Muscle layer of duodenum (tissue), 2 donors: ENCODE measurements at regions not wholly inside any gene's neighbourhood (a gene's known extent, or its start where the extent isn't known, plus 50 kb on each side); places are given as distances from the start of the nearest gene placed in this dataset.

Experiments
- H3K27ac ChIP-seq: one replicate; pipeline ENCODE4 v1.7.0; 2013; ENCODE audit warnings: mild to moderate bottlenecking, low read length
- H3K27me3 ChIP-seq: one replicate; pipeline ENCODE4 v1.7.0; 2013; ENCODE audit warnings: low read depth, mild to moderate bottlenecking, control low read depth, low read length
- H3K36me3 ChIP-seq, 2 donors: one replicate each; pipeline ENCODE4 v1.7.0; 2013; ENCODE audit warnings: low read length in 2 of 2, control low read depth in 1 of 2, mild to moderate bottlenecking in 1 of 2; ENCODE audit not compliant: insufficient read depth in 2 of 2, control insufficient read depth in 1 of 2
- H3K4me1 ChIP-seq, 2 donors: one replicate each; pipeline ENCODE4 v1.7.0; 2013; ENCODE audit warnings: low read length in 2 of 2, mild to moderate bottlenecking in 2 of 2, control low read depth in 1 of 2, moderate library complexity in 1 of 2; ENCODE audit not compliant: insufficient read depth in 2 of 2, control insufficient read depth in 1 of 2
- H3K4me3 ChIP-seq, 2 donors: one replicate each; pipeline ENCODE4 v1.7.0; 2013; ENCODE audit warnings: low read length in 2 of 2, low read depth in 1 of 2, mild to moderate bottlenecking in 1 of 2
- H3K9me3 ChIP-seq, 2 donors: one replicate each; pipeline ENCODE4 v1.7.0; 2013; ENCODE audit warnings: low read length in 2 of 2, control low read depth in 1 of 2, mild to moderate bottlenecking in 1 of 2; ENCODE audit not compliant: control insufficient read depth in 1 of 2
- donor health status: healthy.

DNA sequence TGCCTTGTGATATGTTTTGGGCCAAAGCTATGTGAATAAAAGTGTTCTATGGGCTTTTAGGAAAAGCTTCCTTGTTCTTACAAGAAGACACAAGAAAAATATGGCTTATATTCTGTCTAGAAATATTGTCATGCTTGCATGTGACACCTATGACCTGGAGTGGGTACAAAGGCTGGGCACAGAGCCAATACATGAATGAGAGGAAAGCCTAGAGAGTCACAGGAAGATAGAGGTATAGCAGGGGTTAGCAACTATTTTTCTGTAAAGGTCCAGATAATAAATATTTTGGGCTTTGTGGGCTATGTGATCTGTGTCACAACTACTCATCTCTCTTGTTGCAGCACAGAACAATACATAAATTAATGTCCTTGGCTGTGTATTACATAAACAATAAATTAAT, 196.6 kb upstream of the CD180 start:
- Histone ChIP-seq H3K27ac (no peak overlapping the region), H3K9me3 (no peaks in the 10 kb centered on the region), H3K4me1 (no peaks in the 10 kb centered on the region), H3K36me3 (no peaks in the 10 kb centered on the region), H3K27me3 (no peaks in the 10 kb centered on the region), H3K4me3 (no peak overlapping the region)

GRCh38 chr5:67390935-67391334, 194.3 kb upstream of the CD180 start:
- no peaks in the 10 kb centered on the region for H3K36me3 ChIP-seq
- no peaks in the 10 kb centered on the region for H3K27me3 ChIP-seq
- H3K4me1 ChIP-seq = no peaks in the 10 kb centered on the region
- H3K9me3 ChIP-seq = no peaks in the 10 kb centered on the region
- H3K27ac ChIP-seq = no peak overlapping the region
- H3K4me3 ChIP-seq = no peak overlapping the region

DNA sequence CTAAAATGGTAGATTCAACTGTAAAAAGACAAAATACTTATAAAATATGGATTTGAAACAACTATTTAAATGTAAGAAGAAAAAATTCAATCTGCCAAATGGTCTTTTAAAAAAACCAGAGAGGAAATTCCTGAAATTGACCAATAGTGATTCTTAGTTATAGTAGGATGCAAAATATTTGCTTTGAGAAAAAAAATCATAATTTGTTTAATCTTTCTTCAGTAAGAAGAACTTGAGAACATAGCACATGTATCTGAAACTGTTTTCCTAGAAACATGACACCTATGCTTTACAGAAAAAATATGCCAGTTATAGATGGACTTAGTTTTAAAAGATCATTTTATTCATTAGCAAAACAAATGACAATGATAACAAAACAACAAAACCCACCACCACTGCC, 186.9 kb upstream of the CD180 start:
- no peaks in the 10 kb centered on the region for H3K4me1 ChIP-seq
- H3K9me3 ChIP-seq = no peaks in the 10 kb centered on the region
- no peak overlapping the region for H3K27ac ChIP-seq
- no peaks in the 10 kb centered on the region for H3K36me3 ChIP-seq
- H3K4me3 ChIP-seq = no peak overlapping the region
- no peaks in the 10 kb centered on the region for H3K27me3 ChIP-seq

DNA sequence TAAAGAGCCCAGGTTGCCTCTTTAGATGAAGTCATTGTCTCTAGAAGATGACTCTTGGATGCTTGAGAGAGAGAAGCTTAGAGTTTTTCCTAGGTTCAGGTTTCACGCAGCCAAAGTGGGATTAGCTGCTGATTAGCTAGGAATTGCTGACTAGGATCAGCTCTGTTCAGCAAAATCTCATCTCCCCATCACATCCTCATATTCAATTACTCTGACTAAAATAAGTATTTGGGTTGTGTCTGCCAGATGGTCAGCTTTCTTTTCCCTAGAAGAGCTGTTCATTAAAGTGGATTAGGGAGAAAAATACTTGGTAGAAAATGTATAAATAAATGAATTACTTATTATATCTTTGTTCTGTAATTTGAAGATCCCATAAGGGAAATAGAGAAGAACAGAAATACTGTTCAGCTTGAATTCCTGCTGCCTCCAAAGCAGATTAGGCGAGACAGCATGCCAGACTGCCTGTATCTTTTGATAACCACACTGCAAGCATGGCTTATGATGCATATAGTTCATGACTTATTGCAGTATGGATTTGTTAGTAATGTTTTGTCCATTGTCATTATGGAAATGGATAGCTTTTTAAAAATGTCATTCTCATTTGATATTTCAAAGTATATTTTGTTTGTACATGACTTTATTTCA, 184.8 kb upstream of the CD180 start:
- no peak overlapping the region for H3K27ac ChIP-seq
- H3K36me3 ChIP-seq = no peaks in the 10 kb centered on the region
- H3K4me3 ChIP-seq = no peak overlapping the region
- no peaks in the 10 kb centered on the region for H3K4me1 ChIP-seq
- no peaks in the 10 kb centered on the region for H3K27me3 ChIP-seq
- H3K9me3 ChIP-seq = no peaks in the 10 kb centered on the region

- H3K4me1 ChIP-seq = no peaks in the 10 kb centered on the region
- H3K9me3 ChIP-seq = no peaks in the 10 kb centered on the region
- no peaks in the 10 kb centered on the region for H3K36me3 ChIP-seq
Observed at GRCh38 chr5:67380431-67380830, 183.8 kb upstream of the CD180 start.

DNA sequence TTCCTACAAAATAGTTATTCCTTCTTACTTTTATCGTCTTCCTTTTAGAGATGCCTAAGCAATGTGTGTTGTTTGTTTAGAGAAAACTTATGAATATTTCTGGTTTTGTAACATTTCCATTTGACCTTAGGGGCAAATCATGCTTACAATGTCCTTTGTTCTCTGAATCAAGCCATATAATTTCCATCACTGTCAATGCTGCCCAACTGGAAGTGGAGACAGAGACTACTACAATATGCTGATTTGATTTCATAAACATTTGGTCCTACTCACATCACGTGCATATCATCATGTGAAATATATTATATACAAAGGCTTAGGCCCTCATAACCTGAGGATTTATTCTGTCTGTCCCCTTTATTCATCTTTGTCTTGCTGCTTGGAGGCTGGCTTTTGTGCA, 183.2 kb upstream of the CD180 start:
- Histone ChIP-seq H3K9me3 (no peaks in the 10 kb centered on the region), H3K4me1 (no peaks in the 10 kb centered on the region), H3K4me3 (no peak overlapping the region), H3K36me3 (no peaks in the 10 kb centered on the region), H3K27me3 (no peaks in the 10 kb centered on the region), H3K27ac (no peak overlapping the region)

More at GRCh38 chr5:67380431-67380830, 183.8 kb upstream of the CD180 start:
- H3K4me3 ChIP-seq = no peak overlapping the region
- no peak overlapping the region for H3K27ac ChIP-seq
- H3K27me3 ChIP-seq = no peaks in the 10 kb centered on the region

DNA sequence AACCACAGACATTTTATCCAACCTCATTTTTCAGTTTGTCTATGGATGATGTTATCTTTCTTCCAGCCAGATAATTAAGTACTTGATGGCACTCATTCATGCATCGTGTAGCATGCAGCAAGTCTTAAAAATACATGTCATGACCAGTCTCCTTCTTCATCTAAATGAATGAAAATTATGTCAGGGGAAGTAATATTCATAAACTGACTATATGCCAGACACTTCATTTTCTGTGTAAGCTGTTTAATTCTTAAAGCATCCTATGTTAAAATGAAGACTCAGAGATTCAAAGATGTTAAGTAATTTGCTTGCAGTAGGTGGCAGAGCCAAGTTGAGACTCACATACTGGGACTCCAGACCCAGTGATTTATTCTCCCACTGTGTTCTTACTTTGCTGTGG, 181.7 kb upstream of the CD180 start:
- no peak overlapping the region for H3K4me3 ChIP-seq
- H3K27me3 ChIP-seq = no peaks in the 10 kb centered on the region
- no peaks in the 10 kb centered on the region for H3K4me1 ChIP-seq
- no peak overlapping the region for H3K27ac ChIP-seq
- no peaks in the 10 kb centered on the region for H3K9me3 ChIP-seq
- no peaks in the 10 kb centered on the region for H3K36me3 ChIP-seq

DNA sequence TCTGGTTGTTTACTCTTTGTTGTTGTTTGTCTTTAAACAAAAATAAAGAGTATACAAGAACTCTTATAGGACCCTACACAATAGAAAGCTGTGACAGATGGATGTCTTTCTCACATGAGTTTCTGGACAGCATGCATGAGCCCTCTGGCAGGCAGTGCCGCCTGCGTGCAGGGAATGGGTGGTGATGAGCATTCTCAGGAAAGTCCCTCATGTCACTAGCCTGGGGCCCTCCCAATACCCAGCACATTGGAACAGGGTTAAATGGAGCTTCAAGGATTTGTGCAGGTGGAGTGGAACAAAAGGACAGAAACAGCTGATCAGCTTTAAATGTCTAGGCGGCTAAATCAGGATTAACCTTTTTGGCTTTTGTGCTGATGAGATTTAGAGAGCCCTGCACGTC, 181.0 kb upstream of the CD180 start:
- H3K4me1 ChIP-seq = no peaks in the 10 kb centered on the region
- no peaks in the 10 kb centered on the region for H3K27me3 ChIP-seq
- no peak overlapping the region for H3K27ac ChIP-seq
- H3K4me3 ChIP-seq = no peak overlapping the region
- no peaks in the 10 kb centered on the region for H3K9me3 ChIP-seq
- no peaks in the 10 kb centered on the region for H3K36me3 ChIP-seq

- Histone ChIP-seq H3K27me3 (no peaks in the 10 kb centered on the region), H3K9me3 (no peaks in the 10 kb centered on the region), H3K4me1 (no peaks in the 10 kb centered on the region), H3K4me3 (no peak overlapping the region), H3K27ac (no peak overlapping the region), H3K36me3 (no peaks in the 10 kb centered on the region)
Observed at GRCh38 chr5:67375606-67376005, 179.0 kb upstream of the CD180 start.

DNA sequence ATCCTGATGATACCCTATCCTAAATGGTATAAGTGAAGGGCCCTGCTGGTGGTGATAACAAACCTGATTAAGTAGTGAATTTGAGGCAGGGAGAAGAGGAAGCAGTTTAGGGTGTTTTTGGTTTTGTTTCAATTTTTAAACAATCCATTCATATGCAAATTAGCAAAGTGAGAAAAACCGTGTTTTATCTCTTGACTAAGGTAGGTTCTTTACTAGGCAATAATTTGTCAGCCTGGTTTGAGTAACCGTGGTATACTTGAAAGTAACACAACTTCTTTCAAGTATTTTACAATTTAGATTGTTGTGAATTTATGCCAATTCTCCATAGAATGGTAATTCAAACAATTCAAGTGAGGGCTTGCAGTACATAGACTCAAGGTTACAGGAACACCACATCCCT, 177.8 kb upstream of the CD180 start:
- Histone ChIP-seq H3K27ac (no peak overlapping the region), H3K27me3 (no peaks in the 10 kb centered on the region), H3K4me3 (no peak overlapping the region), H3K36me3 (no peaks in the 10 kb centered on the region), H3K4me1 (no peaks in the 10 kb centered on the region), H3K9me3 (no peaks in the 10 kb centered on the region)

- no peaks in the 10 kb centered on the region for H3K4me1 ChIP-seq
- no peak overlapping the region for H3K4me3 ChIP-seq
- no peaks in the 10 kb centered on the region for H3K27me3 ChIP-seq
- no peak overlapping the region for H3K27ac ChIP-seq
- no peaks in the 10 kb centered on the region for H3K9me3 ChIP-seq
- no peaks in the 10 kb centered on the region for H3K36me3 ChIP-seq
Observed at GRCh38 chr5:67373518-67373917, 176.9 kb upstream of the CD180 start.

- Histone ChIP-seq H3K36me3 (no peaks in the 10 kb centered on the region), H3K27me3 (no peaks in the 10 kb centered on the region), H3K4me3 (no peak overlapping the region)
Observed at GRCh38 chr5:67372887-67373286, 176.3 kb upstream of the CD180 start.

More at GRCh38 chr5:67372887-67373286, 176.3 kb upstream of the CD180 start:
- Histone ChIP-seq H3K9me3 (no peaks in the 10 kb centered on the region), H3K27ac (no peak overlapping the region), H3K4me1 (no peaks in the 10 kb centered on the region)
